RPMI8226 (cell line): ENCODE measurements at regions not wholly inside any gene's neighbourhood (a gene's known extent, or its start where the extent isn't known, plus 50 kb on each side); places are given as distances from the start of the nearest gene placed in this dataset.

Source experiments
- DNase-seq: peaks from one replicate; pipeline ENCODE4 v3.0.0-alpha.2; 2015

- no peak for DNase-seq
Observed at GRCh38 chrX:7789200-7789599, 53.8 kb upstream of the VCX start.

DNA sequence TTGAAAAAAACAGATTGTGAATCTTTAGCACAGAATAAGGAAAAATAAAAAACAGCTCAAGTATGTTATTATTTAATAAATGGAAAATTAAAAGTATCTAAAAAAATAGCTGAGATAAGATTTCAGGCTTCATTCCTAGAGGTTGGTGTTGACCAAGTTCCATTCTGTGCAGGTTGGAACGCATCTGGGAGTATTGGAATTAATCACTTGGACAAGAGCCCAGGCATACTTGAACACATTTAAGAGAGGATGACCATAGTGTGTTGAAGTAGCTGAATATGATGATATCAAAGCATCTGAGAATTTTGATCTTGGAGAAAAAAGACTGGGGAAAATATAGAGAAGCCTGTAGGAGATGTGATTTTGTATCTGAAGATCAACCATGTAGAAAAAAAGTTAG lies 54.6 kb upstream of the VCX start:
- DNase-seq = no peak

DNA sequence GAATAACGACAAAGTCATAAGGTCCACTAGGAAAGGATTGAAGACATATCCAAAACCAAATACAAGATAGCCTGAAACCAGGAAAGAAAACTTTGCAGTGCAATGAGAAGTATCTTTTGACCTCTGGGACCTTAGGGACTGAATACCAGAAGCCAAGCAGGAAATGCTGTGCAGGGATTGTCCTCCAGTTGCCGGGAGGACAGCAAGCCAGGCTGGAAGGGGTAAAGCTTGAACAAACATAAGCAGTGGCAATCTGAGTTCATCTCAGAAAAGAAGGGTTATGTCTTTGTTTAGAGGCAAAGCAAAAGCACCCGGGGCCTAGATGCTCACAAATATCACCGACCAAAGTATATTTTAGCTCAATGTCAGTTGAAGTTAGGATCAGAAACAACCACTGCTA lies 55.3 kb upstream of the VCX start:
- DNase-seq = no peak

GRCh38 chrX:7784580-7784979 lies 58.4 kb upstream of the VCX start:
- no peak for DNase-seq

DNA sequence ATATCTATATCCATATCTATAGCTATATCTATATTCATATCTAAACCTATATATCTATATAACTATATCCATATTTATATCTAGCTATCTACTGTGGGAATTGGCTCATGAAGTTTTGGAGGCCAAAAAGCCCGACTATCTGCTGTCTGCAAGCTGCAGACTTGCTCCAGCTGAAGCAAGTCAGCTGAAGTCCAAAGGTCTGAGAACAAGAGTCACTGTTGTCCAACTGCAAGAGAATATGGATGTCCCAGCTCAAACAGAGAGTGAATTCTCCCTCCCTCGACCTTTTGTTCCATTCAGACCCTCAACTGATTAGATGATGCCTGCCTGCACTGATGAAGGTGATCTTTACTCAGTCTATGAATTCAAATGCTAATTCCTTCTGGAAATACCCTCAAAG lies 63.3 kb upstream of the VCX start:
- no peak for DNase-seq

DNA sequence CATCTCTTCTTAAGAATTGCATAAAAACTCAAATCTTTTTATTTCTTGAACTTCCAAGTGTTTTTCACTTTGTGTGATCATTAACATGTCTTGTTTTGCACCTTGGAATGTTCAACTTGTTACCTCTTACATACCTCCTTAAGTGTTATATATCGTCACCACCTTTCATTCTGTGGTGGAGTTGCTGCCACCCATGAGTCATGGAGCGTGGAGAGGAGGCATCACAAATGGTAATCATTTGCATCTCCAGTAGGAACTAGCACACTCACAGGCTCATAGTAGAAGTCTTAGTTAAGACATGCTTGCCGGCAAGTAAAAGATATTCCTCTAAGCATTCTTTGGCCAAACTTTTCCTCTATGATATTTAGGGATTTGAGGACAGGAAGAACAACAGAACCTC lies 67.0 kb upstream of the VCX start:
- no peak for DNase-seq

- no peak for DNase-seq
Observed at GRCh38 chrX:7771788-7772438, 71.1 kb upstream of the VCX start.

DNA sequence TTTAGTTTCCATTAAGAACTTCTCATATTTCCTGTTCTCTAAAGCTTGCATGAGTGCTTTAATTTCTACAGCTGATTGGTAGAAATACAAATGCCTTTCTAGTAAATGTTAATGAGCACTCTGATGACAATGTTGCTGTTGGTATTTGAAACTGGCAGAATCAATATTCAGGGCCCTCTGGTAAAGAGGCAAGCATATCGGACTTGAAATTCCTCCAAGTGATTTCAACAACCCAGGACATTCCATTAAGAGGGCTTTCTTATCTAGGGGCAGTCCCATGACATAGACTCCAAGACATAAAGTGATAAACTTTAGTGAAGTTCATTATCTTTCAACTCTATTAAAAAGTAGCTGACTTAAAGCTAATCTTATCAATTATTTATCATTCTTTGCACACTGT lies 83.1 kb upstream of the VCX start:
- DNase-seq = no peak

DNA sequence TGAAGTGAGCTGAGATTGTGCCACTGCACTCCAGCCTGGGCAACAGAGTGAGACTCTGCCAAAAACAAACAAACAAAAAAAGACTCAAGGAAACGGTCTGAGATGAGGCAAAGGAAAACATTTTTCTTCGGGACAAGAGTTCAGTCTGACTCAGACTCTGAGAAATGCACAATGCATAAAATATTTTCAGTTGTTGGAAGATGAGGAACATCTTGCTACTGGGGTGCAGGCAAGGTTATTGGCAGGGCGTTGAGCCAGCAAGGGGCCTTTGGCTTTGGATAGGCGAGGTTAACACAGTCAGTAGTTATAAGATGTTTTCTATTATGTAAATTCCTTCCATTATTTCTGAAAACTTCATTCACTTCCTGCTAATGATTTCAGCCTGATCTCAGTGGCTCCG lies 96.1 kb upstream of the VCX start:
- no peak for DNase-seq

GRCh38 chrX:7730071-7730470 lies 112.9 kb upstream of the VCX start:
- no peak for DNase-seq

GRCh38 chrX:7720519-7720918 lies 122.5 kb upstream of the VCX start:
- no peak for DNase-seq

DNA sequence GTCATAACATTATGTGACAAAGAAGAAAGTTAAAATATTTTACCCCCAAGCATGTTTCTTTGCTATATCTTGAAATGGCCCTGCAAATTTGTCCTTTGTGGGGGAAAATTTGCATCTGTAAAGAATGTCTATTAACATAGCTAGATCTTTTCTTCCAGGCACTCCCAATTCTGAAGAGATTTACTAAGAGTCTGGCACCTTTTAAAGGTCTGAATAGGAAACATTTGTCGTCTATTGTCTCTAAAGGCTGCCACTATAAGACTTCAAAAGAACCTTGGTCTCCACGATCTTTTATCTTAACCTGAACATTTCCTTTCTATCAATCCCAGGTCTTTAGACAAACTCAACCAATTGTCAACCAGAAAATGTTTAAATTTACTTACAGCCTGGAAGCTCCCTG lies 128.6 kb upstream of the VCX start:
- DNase-seq = no peak

GRCh38 chrX:7711167-7711566 lies 131.8 kb upstream of the VCX start:
- peak; percentile 14 for DNase-seq

DNA sequence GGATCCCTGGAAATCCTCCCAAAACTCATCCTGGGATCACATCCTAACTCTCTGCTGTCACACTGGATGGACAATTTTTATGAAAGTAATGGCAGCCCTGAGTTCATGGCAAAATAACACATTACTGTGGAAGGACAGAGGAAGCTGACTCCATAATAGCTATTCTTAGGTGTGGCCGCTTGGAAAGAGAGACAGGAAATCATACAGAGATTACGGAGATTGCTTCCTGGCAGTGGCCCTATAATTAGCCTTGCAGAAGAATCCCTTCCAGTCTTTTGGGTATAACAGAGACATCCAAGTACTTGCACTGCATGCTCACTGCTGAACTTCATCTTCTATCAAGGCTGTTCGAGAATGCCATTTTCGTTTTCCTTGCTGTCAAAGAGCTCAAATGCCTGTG lies 133.1 kb upstream of the VCX start:
- no peak for DNase-seq

- DNase-seq = no peak
Observed at GRCh38 chrX:7706032-7706431, 136.9 kb upstream of the VCX start.

- DNase-seq = no peak
Observed at GRCh38 chrX:7704205-7704604, 138.8 kb upstream of the VCX start.

- DNase-seq = no peak
Observed at GRCh38 chrX:7698248-7698647, 144.7 kb upstream of the VCX start.

- no peak for DNase-seq
Observed at GRCh38 chrX:7690842-7691241, 152.1 kb upstream of the VCX start.

DNA sequence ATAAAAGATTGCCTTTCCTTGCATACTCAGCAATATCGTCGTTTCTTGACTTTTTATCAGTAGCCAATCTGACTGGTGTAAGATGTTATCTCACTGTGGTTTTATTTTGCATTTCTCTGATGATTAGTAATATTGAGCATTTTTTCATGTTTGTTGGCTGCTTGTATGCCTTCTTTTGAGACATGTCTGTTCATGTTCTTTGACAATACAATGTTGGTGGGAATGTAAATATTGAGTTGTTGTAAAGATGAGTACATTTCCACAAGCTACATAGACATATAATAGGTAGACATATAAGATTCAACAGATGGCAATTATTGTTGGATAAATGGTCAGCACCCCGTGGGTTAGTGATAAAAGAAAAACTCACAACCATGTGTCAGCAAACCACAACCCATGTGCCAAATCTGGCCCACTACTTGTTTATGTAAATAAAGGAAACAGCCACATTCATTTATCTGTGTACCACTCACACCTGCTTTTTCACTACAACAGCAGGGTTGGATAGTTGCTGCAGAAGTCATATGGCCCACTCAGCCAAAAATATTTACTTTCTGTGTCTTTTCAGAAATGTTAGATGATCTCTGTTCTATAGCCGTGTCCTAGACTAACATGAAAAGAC lies 153.1 kb upstream of the VCX start:
- no peak for DNase-seq

GRCh38 chrX:7680181-7680580 lies 162.8 kb upstream of the VCX start:
- no peak for DNase-seq

DNA sequence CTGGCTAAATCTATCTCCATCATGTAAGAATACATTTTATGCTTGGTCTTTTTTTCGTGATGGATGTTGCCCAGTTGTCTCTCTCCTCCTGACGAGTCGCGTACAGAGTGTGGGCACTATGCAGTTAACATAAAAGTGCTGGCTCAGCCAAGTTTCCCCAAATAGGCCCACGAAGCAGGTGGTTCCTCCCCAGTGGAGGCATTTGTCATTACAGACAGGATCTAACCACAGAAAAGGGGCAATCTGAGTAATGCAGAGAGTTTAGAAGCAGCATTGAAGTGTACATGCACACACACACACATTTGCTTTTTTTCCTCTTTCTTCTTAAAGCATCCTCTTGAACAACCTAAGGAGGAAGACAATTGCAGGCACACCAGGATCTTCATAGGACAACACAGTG lies 188.7 kb upstream of the VCX start:
- DNase-seq = no peak

DNA sequence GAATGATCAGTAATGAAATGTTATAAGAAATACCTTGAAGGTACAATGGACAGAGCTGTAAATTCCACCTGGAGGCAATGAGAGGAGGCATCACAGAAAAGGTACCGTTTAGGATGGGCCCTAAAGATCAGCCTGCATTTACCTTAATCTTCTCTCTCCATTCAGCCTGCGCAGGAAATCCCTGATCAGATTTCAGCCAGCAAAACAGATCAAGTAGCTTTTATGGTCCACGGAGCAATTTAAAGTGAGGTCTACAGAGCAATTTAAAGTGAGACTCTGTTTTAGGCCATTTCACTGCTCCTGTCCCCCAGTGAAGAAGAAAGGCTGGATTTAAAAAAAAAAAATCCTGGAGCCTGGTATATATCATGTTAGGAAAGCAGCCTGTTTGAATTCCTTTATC lies 195.1 kb upstream of the VCX start:
- no peak for DNase-seq

DNA sequence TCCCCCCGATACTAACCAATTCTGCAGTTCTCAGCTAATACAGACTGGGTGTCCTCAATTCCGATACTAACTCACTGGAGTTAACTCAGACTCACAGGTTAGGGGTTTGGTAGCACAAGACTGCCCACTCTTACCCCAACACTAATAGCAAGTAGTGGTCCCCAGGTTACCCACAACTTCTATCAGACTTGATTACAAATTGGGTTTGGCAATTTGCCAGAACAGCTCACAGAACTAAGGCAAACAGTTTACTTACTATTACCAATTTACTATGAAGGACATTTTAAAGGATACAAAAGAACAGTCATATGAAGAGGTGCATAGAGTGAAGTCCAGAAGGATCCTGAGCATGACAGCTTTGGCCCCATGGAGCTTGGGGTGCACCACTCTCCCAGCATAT lies 201.8 kb upstream of the VCX start:
- no peak for DNase-seq

DNA sequence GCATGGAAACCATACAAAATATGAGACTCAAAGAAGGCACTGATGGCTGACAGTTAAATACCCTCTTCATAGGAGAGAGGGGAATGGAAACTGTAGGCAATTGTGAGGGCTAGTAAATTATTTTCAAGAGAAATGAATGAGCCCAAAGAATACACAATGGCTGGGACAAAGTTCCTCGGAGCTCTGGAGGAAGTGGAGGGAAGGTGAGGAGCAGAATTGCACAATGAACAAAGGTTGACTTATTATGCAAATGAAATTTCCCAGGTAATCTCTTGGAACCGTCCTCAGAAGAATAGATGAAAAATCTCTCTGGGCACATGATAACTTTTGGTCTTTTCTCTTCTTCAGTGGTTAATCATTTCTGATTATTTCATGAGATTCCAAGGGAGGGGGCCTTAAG lies 202.6 kb upstream of the VCX start:
- no peak for DNase-seq

GRCh38 chrX:7638078-7638710 lies 204.8 kb upstream of the VCX start:
- no peak for DNase-seq
